HG03571 (cell line): ENCODE measurements at regions not wholly inside any gene's neighbourhood (a gene's known extent, or its start where the extent isn't known, plus 50 kb on each side); places are given as distances from the start of the nearest gene placed in this dataset.

ENCODE experiments used
- ATAC-seq: cut with Tn5 transposase; IDR thresholded peaks from one replicate; pipeline ENCODE4 v1.9.1; 2021; ENCODE audit not compliant: unreplicated experiment

DNA sequence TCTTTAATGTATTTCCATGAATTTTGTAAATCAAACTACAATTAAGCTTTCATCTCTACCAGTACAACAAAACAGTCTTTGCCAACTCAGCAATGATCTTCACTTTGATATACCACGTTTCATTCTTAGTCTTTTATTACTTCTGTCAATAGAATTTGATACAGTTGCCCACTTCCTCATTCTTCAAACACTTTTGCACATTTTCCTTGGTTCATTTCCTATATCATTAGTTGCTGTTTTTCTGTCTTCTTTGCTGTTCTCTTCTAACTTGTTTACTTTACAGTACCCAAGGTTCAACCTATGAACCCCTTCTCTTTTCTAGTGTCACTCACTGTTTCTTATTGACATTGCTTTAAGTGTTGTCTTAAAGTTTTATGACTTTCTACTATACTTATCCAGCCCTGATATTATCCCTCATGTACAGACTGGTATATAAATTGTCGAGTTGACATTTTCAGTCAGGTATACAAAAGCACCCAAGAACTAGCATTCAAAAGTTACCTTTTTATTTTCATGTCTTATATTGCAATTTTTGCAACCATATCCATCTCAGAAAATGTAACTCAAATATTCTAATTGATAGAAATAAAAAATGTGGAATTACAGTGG lies 903.1 kb downstream of the NSUN3 start:
- no peak for ATAC-seq

DNA sequence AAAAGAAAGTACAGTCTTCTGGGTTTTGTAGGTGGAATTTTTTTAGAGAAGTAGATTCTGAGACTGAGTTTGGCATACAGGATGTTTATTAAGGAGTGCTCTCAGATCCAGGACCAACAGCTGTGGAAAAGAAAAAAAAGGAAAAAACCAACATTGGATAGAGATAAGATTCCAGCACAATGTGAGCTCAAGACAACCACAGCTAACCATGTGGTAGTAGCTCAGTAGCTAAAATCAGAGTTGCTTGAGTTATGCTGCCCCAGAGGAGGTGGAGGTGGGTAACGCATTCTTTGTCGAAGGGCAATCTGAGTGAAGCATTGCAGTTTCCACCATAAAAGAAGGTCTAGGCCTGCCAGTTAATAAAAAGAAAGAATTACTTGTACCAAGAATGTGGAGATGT lies 904.3 kb downstream of the NSUN3 start:
- no peak for ATAC-seq

DNA sequence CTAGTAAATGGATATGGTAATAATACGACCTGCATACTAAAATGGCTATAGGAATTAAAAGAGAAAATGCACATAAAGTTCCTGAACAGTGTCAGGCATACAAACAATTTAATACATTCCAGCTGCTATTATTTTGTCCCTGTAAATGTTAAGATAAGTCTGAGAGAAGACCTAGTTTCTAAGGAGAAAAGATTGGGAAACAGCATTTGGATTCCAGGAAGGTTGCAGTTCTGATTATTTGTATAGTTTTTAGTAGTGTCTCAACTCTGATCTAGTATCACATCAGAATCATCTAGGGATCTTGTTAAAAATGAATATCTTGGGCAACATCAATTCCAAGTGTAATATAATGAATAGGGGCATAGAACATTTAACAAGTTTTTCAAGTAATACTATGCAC lies 905.7 kb downstream of the NSUN3 start:
- no peak for ATAC-seq

DNA sequence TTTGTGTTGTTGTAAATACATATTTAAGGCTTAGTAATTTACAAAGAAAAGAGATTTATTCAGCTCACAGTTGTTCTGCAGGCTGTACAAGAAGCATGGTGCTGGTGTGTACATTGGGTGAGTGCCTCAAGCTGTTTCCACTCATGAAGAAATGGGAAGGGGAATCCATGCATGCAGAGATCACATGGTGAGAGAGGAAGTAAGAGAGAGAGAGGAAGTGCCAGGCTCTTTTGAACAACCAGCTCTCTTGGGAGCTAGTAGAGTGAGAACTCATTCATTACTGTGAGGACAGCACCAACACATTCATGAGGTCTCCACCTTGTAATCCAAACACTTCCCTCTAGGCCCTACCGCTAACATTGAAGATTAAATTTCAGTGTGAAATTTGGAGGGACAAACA lies 909.2 kb downstream of the NSUN3 start:
- ATAC-seq, result no peak

DNA sequence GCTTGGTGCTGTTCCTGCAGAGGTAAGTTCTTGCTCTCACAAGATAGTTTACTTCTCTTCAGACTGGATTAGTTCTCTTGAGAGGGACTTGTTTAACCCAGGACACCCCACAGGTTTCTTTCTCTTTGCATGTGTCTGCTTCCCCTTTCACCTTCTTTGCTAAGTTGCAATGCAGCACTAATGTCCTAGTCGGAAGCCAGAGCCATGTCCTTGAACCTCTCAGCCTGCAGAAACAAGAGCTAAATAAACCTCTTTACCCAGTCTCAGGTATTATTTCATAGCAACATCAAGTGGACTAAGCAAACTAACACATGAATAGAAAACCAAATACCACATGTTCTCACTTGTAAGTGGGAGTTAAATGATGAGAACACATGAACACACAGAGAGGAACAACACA lies 915.2 kb downstream of the NSUN3 start:
- ATAC-seq, result no peak

DNA sequence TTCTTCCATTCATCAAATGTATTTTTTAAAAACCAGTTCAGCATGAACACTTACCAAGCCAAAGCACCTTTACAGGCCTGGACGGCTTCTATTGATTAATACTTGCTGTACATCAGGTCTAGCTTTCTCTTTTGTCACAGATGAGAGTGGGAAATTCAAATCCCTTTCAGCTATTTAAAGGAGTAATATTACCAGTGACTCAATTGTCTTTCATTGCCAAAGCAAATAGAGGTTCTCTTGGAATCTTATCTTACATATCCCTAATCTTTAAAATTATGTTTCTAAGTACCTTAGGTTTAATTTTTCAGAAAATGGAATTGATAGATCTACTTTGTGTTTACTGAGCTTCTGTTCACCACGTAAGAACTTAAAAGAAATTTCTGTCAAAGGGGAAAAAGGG lies 922.9 kb downstream of the NSUN3 start:
- ATAC-seq, result no peak

DNA sequence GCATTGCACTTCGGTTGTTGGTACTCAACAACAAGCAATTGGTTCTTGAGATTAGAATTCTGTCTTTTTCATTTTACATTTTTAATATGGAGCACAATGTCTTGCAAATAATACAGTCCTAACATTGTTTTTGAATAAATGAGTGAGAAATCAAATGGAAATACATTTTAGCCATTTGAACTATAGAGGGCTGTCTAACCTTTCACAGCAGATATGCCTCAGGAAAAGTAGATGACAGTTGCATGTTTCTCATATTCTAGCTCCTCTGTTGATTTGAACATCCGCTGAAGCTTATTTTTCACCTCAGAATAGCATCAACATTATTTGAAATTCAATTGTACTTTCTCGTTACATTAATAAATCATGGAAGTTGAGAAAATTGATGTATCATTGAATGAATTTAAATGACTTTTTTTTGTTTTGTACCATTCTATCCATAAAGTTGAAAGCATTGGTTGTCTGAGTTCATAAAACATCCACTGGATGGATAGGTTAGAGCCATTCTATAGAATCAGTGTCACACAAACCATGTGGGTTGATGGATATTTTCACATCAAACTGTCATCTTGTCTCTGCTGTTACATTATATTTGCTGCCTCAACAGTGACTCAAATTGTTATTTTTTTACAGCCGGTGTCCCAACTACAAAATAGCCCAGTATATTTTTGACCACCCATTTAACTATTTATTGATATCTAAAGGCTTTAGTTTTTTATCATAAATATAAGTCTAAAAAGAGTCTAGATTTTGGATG lies 928.3 kb downstream of the NSUN3 start:
- no peak for ATAC-seq

DNA sequence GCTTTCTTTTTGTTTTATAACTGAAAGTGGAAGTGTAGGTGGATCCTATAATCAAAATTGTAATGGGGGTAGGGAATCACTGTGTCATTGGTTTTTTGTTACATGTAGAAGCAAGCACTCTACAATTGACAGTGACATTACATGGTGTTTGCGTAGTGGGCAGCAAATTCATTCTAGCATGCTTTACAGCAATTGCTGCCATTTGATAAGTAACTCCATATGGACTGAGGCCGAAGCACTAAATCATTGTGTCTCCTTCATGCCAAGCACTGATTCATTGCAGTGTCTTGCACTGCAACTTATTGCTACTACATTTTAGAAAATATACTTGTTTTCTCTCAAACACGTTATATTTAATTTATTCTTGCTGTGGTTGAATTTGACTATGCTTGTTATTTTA lies 933.9 kb downstream of the NSUN3 start:
- no peak for ATAC-seq

DNA sequence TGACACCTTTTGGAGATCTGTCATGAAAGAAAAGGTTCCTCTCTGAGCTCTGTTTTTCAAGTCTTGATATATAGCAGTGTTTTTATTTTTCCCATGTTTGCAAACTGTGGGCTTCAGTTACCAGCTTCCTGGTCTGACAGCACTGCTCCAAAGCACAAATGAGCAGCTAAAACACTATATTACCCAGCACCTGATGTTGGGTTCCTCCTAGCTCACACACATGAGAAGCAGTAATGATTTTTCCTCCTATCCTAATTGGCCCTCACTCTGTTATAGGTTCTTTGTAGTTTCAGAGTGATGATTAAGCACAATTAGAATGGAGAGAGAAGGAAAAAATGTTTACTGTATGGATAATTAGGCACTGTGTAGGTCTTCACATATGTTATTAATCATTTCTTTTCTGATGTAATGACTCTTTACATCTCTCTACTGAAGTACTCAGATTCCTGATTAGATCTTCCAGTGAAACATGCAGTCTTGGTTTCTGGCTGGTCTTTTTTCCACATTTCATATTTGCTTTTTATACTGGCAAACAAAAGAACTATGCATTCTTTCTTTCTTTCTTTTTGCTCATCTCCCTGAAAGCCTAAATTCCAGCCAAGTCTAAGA lies 939.7 kb downstream of the NSUN3 start:
- ATAC-seq, result no peak

DNA sequence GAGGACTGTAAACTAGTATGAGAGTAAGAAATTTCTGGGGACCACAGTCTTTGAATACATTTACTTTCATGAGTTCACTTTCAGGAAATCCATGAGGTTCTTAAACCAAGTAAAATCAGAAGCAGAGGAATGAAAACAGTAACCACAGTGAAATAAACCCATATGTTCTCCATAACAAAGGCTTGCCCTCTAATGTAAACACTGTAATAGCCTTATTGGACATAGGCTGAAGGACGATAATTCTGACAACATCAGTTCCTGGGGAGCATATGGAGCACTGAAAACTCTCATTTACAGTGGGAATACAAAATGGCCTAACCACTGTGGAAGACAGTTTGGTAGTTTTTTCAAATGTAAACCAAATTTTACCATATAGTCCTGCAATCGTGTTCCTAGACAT lies 965.8 kb downstream of the NSUN3 start:
- ATAC-seq, result no peak

DNA sequence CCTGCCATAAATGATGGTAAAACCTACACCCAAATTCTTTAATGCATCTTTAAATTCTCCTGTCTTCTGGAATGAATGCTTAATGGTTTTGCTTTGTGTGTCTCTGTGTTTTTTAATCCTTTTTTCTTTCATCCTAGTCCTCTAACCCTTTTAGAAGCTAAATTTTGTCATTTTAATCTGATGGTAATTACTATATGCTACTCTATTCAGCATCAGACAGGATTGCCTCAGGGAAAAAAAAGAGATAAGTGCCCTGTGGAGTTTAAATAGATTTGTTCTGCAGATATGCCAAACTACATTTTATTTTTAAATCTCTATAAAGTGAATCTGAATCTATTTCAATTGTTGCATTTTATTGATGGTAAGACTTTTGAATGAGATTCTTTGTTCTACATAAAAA lies 966.8 kb downstream of the NSUN3 start:
- no peak for ATAC-seq

DNA sequence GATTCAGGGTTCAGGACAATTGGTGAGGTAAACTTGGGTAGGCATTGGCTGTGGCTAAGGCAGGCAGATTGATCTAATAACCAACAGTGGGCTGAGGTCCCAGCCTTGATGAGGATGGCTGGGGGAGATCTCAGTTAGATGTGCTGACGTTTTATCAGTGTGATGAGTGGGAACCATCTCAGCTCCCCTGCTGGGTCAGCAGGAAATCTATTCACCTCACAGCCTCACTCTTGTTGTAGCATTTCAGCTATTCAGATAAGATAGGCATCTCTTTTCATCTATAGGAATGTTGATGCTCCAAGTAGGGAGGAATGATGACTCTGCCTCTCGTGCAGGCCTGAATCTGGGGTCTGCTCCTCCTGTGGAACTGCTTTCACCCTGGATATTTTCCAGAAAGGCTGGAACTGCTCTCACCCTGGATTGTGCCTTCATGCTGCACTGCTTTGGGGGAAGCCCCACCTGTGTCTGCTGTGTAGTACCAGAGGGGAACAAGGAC lies 973.7 kb downstream of the NSUN3 start:
- ATAC-seq, result no peak

DNA sequence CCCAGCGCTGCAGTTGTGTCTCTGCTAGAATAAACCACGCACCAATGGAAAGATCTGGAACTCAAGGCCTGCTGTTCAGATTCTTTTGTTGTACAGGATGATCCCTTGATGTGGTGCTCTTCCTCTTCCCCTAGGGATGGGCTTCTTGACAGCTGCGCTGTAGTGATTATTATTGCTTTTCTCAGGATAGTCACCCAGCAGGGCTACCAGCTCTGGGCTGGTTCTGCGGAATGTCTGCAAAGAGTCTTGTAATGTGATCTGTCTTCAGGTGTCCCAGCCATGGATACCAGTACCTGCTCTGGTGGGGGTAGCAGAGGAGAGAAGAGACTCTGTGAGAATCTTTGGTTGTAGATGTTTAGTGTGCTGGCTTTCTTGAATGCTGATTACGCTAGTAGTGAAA lies 974.2 kb downstream of the NSUN3 start:
- ATAC-seq, result no peak

DNA sequence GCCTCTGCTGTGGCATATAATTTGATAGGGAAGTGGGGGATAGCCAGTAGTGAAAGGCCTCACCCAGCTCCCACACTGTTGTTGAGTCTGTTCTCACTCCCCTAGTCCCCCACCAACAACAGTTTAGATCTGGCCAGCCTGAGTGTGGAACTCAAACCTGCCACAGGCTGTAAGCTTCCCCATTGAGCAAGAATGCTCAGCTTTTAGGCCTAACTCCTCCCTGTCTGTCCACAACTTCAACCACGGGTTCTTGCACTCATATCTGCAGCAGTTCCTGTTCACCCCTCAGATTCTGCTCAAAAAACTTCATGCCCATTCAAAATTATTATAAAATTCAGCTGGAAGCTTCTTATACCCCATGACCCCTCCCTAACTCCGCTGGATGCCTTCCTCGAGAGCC lies 975.1 kb downstream of the NSUN3 start:
- no peak for ATAC-seq

DNA sequence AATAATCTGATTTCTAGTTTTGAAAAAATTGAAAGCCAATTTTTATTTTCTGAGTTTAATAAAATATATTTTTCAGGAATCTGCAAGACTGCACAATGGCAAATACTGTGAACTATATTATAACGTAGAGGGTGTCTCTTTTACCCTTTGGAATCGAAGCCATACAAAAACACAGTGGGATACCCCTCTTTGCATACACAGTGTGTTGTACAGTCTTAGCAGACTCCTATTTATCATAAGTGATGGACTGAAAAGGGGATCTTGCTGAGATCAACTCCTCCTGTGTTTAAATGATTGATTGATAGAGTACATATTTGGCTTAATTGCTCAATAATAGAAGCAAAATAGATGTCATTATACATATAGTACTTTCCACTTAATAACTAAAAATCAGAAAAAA lies 981.2 kb downstream of the NSUN3 start:
- no peak for ATAC-seq

DNA sequence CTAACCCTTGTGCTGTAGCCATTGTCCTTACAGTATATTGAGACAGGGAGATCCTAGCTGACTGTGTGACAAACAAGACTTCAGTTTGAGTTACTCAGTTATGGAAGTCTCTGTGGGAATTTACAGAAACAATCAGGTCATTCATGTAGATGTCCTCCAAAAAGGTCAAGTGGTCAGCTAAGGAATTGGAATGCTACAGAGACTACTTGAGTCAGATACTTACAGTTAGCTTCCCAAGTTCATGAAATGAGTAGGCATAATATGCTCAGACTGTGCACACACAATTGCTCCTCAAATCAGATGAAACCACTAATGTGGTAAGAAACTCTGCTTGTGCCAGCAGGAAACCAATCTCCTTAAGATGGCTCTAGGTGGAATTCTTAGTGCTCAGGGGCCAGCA lies 985.7 kb downstream of the NSUN3 start:
- ATAC-seq, result no peak

DNA sequence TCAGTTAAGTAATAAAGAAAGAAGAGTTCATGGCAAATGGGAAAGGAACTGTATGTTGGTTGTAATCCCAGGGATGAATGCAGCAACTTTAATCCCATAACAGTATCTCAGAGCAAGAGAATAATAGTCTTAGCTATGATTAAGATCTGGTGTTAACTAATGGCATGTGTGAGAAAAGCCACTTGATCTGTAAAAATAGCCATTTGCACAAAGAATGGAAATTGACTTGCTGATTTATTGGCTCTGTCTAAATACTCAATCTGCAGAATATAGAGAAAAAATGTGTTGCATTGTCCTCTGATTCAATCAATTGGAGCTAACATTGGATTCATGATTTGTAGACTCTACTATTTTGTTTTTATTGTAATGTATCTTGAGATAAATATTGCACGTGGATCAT lies 987.0 kb downstream of the NSUN3 start:
- ATAC-seq, result no peak

DNA sequence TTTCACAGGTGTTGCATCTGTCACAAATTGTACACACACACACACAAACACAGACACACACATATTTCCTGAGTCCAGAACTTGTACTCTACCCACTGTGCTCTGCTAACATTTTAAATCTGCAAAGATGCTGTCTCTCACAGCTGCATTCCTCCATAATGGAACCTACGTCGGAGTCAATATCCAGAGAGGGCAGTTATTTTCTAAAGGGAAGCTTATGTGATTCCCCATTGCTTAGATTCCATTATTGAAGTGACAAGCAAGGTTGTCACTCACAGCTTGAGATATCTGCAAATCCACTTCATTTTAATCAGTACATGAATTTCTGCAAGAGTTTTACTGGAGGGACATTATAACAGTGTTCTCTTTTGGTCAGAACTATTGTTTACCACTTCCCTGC lies 992.4 kb downstream of the NSUN3 start:
- ATAC-seq, result no peak

DNA sequence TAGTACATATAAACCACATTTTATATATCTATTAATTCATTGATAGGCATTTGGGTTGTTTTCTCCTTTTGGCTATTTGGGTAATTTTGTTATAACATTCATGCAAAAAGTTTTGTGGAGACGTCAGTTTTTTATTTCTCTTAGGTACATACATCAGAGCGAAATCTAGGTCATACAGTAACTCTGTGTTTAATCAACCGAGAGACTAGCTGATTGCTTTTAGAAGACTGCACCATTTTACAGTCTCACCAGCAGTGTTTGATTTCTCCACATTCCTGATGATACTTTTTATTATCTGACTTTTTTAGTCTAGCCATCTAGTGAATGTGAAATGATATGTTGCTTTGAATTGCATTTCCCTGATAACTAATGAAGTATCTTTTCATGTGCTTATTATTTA lies 1019.3 kb downstream of the NSUN3 start:
- no peak for ATAC-seq

DNA sequence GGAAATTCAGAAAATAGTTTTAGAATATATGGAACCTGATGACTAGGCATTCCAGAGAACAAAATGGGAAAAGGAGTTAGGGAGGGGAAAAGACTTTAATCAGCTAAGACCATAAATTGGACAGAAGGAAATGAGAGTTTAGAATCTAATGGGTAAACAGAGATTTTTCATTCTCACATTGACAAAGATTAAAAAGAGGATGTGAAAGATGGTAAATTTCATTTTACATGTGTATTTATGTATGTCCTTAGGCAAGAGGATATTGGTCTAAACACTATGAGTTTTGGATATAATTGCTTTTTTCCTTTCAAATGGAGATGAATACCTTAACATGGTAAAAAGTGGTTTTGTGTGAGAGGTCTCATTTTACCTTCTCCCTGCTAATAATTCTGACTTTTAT lies 1021.9 kb downstream of the NSUN3 start:
- no peak for ATAC-seq

DNA sequence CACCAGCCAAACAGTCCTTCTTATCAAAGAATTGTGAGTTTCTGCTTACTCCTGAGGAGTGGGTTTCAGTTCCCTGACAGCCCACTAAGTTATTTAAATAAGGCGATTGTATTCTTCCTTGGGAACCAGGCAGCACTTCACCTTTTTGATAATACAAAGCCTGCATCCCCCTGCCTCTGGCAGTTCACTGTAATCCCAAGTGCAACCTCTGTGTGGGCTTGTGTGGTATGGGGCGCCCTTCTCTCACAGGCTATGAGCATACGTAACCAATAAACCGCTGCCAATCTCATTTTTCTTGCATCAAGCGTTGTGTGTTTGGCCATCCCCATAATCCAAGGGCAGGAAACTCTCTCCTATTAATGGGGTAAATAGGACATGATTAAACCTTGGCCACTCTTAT lies 1025.6 kb downstream of the NSUN3 start:
- ATAC-seq, result no peak

DNA sequence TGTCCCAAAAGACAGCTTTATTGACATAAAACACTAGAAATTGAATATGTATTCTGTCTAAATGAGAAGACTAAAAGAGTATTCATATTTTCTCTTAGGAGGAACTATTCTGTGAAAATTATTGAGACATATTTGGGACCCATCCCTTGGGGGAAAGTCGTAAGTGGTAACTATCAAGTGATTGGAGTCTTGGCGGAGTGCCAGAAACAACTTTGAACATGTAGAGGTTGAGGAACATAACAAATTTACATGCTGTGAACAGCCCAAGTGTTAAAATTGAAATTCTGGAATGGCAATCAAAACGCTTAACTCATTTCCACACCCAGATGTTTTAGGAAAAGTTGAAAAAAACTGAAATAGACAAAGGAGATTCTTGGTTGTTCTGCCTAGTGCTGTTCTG lies 1034.6 kb downstream of the NSUN3 start:
- no peak for ATAC-seq
